NCI-H774 (cell line): ENCODE measurements at regions not wholly inside any gene's neighbourhood (a gene's known extent, or its start where the extent isn't known, plus 50 kb on each side); places are given as distances from the start of the nearest gene placed in this dataset.
A peak's percentile ranks its signal among the peaks of the same experiment; 100 is the strongest.

Experiments used
- DNase-seq: peaks from one replicate; lab custom pipeline; 2025; lab: John Stamatoyannopoulos, UW

GRCh38 chr2:211067029-211067428, 510.6 kb downstream of the CPS1 start:
- no peak for DNase-seq

GRCh38 chr2:211068108-211068780, 511.8 kb downstream of the CPS1 start:
- no peak for DNase-seq

- no peak for DNase-seq
These were observed 514.1 kb downstream of the CPS1 start for GRCh38 chr2:211070547-211070946.

- DNase-seq, result no peak
These were observed 520.9 kb downstream of the CPS1 start for GRCh38 chr2:211077216-211077767.

GRCh38 chr2:211084352-211084751, 528.0 kb downstream of the CPS1 start:
- DNase-seq, result no peak

GRCh38 chr2:211085056-211085680, 528.8 kb downstream of the CPS1 start:
- peak; percentile 51 for DNase-seq

GRCh38 chr2:211086049-211086448, 529.6 kb downstream of the CPS1 start:
- DNase-seq, result no peak

- no peak for DNase-seq
These were observed 532.7 kb downstream of the CPS1 start for GRCh38 chr2:211089127-211089526.

- DNase-seq, result no peak
These were observed 537.4 kb downstream of the CPS1 start for GRCh38 chr2:211093743-211094303.

- DNase-seq, result no peak
These were observed 547.6 kb downstream of the CPS1 start for GRCh38 chr2:211103989-211104388.

- DNase-seq, result no peak
These were observed 557.2 kb downstream of the CPS1 start for GRCh38 chr2:211113334-211114175.

GRCh38 chr2:211114826-211115455, 558.5 kb downstream of the CPS1 start:
- no peak for DNase-seq

- DNase-seq, result no peak
These were observed 560.6 kb downstream of the CPS1 start for GRCh38 chr2:211117026-211117425.

GRCh38 chr2:211126256-211126655, 569.9 kb downstream of the CPS1 start:
- no peak for DNase-seq

GRCh38 chr2:211127501-211127900, 571.1 kb downstream of the CPS1 start:
- DNase-seq, result no peak

- DNase-seq, result no peak
These were observed 571.9 kb downstream of the CPS1 start for GRCh38 chr2:211128287-211128686.

- no peak for DNase-seq
These were observed 573.4 kb downstream of the CPS1 start for GRCh38 chr2:211129798-211130197.

GRCh38 chr2:211132046-211132445, 575.6 kb downstream of the CPS1 start:
- DNase-seq, result no peak

- DNase-seq, result no peak
These were observed 576.2 kb downstream of the CPS1 start for GRCh38 chr2:211132573-211132972.

- DNase-seq, result no peak
These were observed 577.4 kb downstream of the CPS1 start for GRCh38 chr2:211133766-211134165.

- DNase-seq, result no peak
These were observed 582.2 kb downstream of the CPS1 start for GRCh38 chr2:211138551-211138950.

- DNase-seq, result no peak
These were observed 585.2 kb downstream of the CPS1 start for GRCh38 chr2:211141646-211142045.
